OCI-LY3 (cell line): ENCODE measurements at regions not wholly inside any gene's neighbourhood (a gene's known extent, or its start where the extent isn't known, plus 50 kb on each side); places are given as distances from the start of the nearest gene placed in this dataset.

Experiments used
- EZH2phosphoT487 ChIP-seq: fragments of 200-600 bp; shearing (Covaris generic); IDR thresholded peaks from 2 replicates; pipeline ENCODE4 v1.6.1; 2018; ENCODE audit warnings: antibody characterized with exemption, mixed run types, low read depth
- TF ChIP-seq, protein P1 (sequence below): fragments of 200-600, 300-600 bp; sonication (generic); IDR thresholded peaks from 2 replicates; pipeline ENCODE4 v1.5.1; 2014; ENCODE audit warnings: antibody characterized with exemption, low read length, low read depth

DNA sequence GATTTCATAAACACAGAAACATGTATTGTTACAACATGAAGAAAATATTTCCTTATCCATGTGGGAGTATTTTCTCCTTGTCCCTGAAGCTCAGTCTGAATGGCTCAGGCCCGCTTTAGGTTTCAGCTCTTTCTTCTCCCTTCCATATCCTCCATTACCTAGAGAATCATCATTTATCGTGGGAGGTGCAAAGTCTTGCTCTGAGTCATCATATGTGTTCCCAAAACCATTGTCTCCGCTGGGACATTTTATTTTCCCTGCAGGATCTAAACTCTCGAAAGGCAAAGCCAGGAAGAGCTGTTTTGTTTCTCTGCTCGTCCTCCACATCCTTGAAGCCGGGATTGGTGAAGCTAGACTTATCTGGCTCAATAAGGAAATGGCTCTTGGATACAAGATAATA is 571.2 kb downstream of the EDEM1 start:
- TF ChIP-seq, protein P1, sequence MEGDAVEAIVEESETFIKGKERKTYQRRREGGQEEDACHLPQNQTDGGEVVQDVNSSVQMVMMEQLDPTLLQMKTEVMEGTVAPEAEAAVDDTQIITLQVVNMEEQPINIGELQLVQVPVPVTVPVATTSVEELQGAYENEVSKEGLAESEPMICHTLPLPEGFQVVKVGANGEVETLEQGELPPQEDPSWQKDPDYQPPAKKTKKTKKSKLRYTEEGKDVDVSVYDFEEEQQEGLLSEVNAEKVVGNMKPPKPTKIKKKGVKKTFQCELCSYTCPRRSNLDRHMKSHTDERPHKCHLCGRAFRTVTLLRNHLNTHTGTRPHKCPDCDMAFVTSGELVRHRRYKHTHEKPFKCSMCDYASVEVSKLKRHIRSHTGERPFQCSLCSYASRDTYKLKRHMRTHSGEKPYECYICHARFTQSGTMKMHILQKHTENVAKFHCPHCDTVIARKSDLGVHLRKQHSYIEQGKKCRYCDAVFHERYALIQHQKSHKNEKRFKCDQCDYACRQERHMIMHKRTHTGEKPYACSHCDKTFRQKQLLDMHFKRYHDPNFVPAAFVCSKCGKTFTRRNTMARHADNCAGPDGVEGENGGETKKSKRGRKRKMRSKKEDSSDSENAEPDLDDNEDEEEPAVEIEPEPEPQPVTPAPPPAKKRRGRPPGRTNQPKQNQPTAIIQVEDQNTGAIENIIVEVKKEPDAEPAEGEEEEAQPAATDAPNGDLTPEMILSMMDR = no peak
- no peak for TF ChIP-seq EZH2phosphoT487
